Type B pancreatic cell (in vitro differentiated cells): ENCODE measurements at regions not wholly inside any gene's neighbourhood (a gene's known extent, or its start where the extent isn't known, plus 50 kb on each side); places are given as distances from the start of the nearest gene placed in this dataset.
A peak's percentile ranks its signal among the peaks of the same experiment; 100 is the strongest.

Experiments
- DNase-seq: peaks from one replicate; pipeline ENCODE4 v3.0.0; 2021; ENCODE audit warnings: mixed read lengths; ENCODE audit not compliant: unreplicated experiment; ENCODE audit errors: extremely low spot score
- H3K27ac Mint-ChIP-seq: 2 replicates; pipeline ENCODE4 v1.8.0; 2021; ENCODE audit warnings: mild to moderate bottlenecking, mixed read lengths
- H3K27me3 Mint-ChIP-seq: 2 replicates; pipeline ENCODE4 v1.8.0; 2021; ENCODE audit warnings: mixed read lengths
- H3K36me3 Mint-ChIP-seq: 2 replicates; pipeline ENCODE4 v1.8.0; 2021; ENCODE audit warnings: mixed read lengths
- H3K4me1 Mint-ChIP-seq: one replicate; pipeline ENCODE4 v1.8.0; 2021; ENCODE audit warnings: mixed read lengths; ENCODE audit not compliant: unreplicated experiment
- H3K4me3 Mint-ChIP-seq: 2 replicates; pipeline ENCODE4 v1.8.0; 2021; ENCODE audit warnings: mild to moderate bottlenecking, mixed read lengths
- H3K9me3 Mint-ChIP-seq: 2 replicates; pipeline ENCODE4 v1.8.0; 2021; ENCODE audit warnings: mixed read lengths
- TF ChIP-seq, protein P1 (sequence below): fragments of 200-600 bp; sonication (generic); conservative IDR thresholded peaks from 2 replicates; pipeline ENCODE4 v1.5.0; 2021; ENCODE audit warnings: antibody characterized with exemption, mild to moderate bottlenecking

DNA sequence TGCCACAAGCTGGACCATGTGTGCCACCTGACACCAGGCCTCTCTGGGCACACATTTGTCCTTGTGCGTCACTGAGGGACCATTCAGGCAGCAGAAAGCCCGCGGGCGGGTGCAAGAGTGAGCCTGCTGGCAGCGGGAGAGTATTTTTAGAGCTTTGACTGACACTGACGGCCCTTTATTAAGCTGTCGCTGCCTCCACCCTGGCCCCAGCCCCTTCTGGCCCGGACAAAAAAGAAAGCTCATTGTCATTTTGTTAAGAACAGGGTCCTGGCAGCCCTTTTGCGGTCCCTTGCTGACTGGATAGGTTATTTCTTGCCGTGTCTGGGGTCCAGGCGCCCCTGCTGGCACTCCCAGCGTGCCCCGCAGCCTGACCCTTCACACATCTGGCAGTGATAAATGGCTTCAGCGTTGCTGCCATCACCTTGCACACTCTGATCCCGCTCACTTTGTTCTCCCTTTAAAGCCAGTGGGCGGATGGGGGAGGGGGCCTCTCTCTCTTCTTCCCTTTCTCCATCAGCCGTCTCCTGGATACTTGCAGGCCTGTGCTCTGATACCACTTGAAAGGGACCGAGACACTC lies 78.4 kb upstream of the NKD1 start:
- peak overlapping the region; percentile 57 for H3K4me3 Mint-ChIP-seq
- peaks cover 5% of the 10 kb centered on the region for H3K9me3 Mint-ChIP-seq
- TF ChIP-seq, protein P1, sequence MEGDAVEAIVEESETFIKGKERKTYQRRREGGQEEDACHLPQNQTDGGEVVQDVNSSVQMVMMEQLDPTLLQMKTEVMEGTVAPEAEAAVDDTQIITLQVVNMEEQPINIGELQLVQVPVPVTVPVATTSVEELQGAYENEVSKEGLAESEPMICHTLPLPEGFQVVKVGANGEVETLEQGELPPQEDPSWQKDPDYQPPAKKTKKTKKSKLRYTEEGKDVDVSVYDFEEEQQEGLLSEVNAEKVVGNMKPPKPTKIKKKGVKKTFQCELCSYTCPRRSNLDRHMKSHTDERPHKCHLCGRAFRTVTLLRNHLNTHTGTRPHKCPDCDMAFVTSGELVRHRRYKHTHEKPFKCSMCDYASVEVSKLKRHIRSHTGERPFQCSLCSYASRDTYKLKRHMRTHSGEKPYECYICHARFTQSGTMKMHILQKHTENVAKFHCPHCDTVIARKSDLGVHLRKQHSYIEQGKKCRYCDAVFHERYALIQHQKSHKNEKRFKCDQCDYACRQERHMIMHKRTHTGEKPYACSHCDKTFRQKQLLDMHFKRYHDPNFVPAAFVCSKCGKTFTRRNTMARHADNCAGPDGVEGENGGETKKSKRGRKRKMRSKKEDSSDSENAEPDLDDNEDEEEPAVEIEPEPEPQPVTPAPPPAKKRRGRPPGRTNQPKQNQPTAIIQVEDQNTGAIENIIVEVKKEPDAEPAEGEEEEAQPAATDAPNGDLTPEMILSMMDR, result peak; percentile 50
- peak overlapping the region; percentile 58 for H3K27ac Mint-ChIP-seq
- peaks cover 29% of the 10 kb centered on the region for H3K4me1 Mint-ChIP-seq
- no peak for DNase-seq
- H3K27me3 Mint-ChIP-seq, result peaks cover 13% of the 10 kb centered on the region
- H3K36me3 Mint-ChIP-seq, result no peaks in the 10 kb centered on the region

DNA sequence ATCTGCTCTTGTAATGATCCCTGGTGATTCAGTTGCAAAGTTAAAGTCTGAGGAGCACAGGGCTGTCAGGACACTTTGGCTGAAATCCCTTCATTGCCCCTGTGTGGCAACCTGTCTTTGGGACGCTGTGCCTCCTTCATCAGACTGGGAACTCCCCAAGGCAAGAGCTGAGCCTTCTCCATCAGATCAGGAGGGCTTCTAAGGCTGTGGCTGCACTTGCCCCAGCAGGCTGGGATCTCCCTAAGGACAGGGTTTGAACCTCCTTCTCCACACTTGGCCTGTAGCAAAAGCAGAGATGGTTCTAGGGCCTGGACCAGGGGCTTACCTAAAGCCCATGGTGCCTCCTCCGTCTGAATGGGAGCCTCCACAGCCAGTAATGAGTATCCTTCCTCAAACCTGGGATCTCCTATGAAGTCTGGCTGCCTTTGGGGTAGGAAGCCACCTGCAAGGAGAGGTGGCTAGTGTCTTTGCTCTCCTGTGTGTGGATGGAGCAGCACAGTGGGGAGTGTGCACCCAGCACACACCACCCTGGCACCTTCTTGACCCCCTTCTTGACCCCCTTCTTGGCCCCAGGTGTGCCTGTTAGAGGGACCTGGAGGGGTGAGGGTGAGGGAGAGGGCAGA lies 79.0 kb upstream of the NKD1 start:
- Mint-ChIP-seq H3K36me3 (no peaks in the 10 kb centered on the region), H3K27me3 (peaks cover 13% of the 10 kb centered on the region), H3K9me3 (peaks cover 5% of the 10 kb centered on the region), H3K4me1 (peaks cover 29% of the 10 kb centered on the region), H3K4me3 (peak overlapping the region; percentile 76), H3K27ac (no peak overlapping the region)
- TF ChIP-seq, protein P1, result no peak
- no peak for DNase-seq

- TF ChIP-seq, protein P1, result no peak
- Mint-ChIP-seq H3K4me1 (peaks cover 27% of the 10 kb centered on the region), H3K27ac (no peak overlapping the region), H3K27me3 (peaks cover 11% of the 10 kb centered on the region), H3K36me3 (no peaks in the 10 kb centered on the region), H3K4me3 (peak overlapping the region; percentile 76), H3K9me3 (peaks cover 5% of the 10 kb centered on the region)
- no peak for DNase-seq
Observed at GRCh38 chr16:50468749-50469078, 79.5 kb upstream of the NKD1 start.

GRCh38 chr16:50467943-50468748 lies 80.0 kb upstream of the NKD1 start:
- TF ChIP-seq, protein P1, result no peak
- H3K27ac Mint-ChIP-seq, result no peak overlapping the region
- peaks cover 5% of the 10 kb centered on the region for H3K9me3 Mint-ChIP-seq
- DNase-seq, result peak; percentile 79
- H3K4me1 Mint-ChIP-seq, result peaks cover 32% of the 10 kb centered on the region
- peak overlapping the region; percentile 83 for H3K4me3 Mint-ChIP-seq
- peaks cover 9% of the 10 kb centered on the region for H3K27me3 Mint-ChIP-seq
- no peaks in the 10 kb centered on the region for H3K36me3 Mint-ChIP-seq

DNA sequence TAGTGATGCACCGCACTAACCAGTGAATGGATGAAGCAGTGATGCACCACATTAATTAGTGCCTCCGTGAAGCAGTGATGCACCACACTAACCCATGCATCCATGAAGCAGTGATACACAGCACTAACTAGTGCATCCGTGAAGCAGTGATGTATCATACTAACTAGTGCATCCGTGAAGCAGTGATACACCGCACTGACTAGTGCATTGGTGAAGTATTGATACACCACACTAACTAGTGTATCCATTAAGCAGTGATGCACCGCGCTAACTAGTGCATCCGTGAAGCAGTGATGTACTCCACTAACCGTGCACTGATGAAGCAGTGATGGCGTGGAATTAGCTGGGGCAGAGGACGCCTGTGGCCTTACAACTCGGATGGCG lies 80.6 kb upstream of the NKD1 start:
- peak overlapping the region; percentile 83 for H3K4me3 Mint-ChIP-seq
- peaks cover 5% of the 10 kb centered on the region for H3K9me3 Mint-ChIP-seq
- H3K36me3 Mint-ChIP-seq, result no peaks in the 10 kb centered on the region
- H3K27ac Mint-ChIP-seq, result no peak overlapping the region
- TF ChIP-seq, protein P1, result no peak
- no peak for DNase-seq
- H3K27me3 Mint-ChIP-seq, result peaks cover 9% of the 10 kb centered on the region
- peaks cover 38% of the 10 kb centered on the region for H3K4me1 Mint-ChIP-seq
